GM12878 (cell line): ENCODE measurements at regions not wholly inside any gene's neighbourhood (a gene's known extent, or its start where the extent isn't known, plus 50 kb on each side); places are given as distances from the start of the nearest gene placed in this dataset.

ENCODE experiments used
- ATAC-seq: fragments of 200-7000 bp; cut with Tn5 transposase; 3 replicates; pipeline ENCODE4 v1.9.1; 2020; ENCODE audit warnings: mild to moderate bottlenecking, moderate library complexity
- BruUV-seq: library from RNA; stranded (reverse); fragments of 400-500 nt; replicated peaks from 2 replicates; lab custom pipeline; 2021; lab: Mats Ljungman, UMichigan
- CTCF ChIA-PET: fragments of 300-600 bp; sonication (Branson Sonifier 250); formaldehyde crosslinking; extraction: SDS; loops from one replicate; lab custom pipeline; 2021; ENCODE audit warnings: inconsistent platforms; lab: Yijun Ruan, JAX
- POLR2A ChIA-PET: fragments of 350-600 bp; formaldehyde crosslinking; extraction: SDS; loops from one replicate; lab custom pipeline; 2021; ENCODE audit warnings: inconsistent platforms; lab: Charles Lee
- RAD21 ChIA-PET: fragments of 300-600 bp; sonication (Branson Sonifier 250); formaldehyde crosslinking; loops from one replicate; lab custom pipeline; 2023; ENCODE audit warnings: antibody characterized with exemption; ENCODE audit not compliant: unreplicated experiment; lab: Charles Lee
- SMC1A ChIA-PET: fragments of 300-600 bp; sonication (Branson Sonifier 250); formaldehyde crosslinking; loops from one replicate; lab custom pipeline; 2023; ENCODE audit not compliant: unreplicated experiment, uncharacterized antibody; lab: Charles Lee
- DNase-seq: peaks from one replicate; pipeline ENCODE4 v3.0.0-alpha.2; 2011; ENCODE audit warnings: low read depth, low spot score
- FAIRE-seq: peaks from 3 replicates; lab custom pipeline; 2011; peaks lifted over from hg19 to GRCh38; lab: Jason Lieb, UNC
- H2AFZ ChIP-seq: 2 replicates; pipeline ENCODE4 v1.6.0; 2011; ENCODE audit warnings: low read depth, low read length, control low read depth; ENCODE audit not compliant: control insufficient read depth
- H3K27ac ChIP-seq: 2 replicates; pipeline ENCODE4 v1.5.1; 2011; ENCODE audit warnings: control low read depth; ENCODE audit not compliant: control insufficient read depth, insufficient read depth
- H3K27me3 ChIP-seq, 2 experiments: replicated peaks in 1 of 2; 2 replicates each; pipeline versions ENCODE4 v1.6.0 to v1.6.1; 2011; ENCODE audit warnings: low read length in 1 of 2; ENCODE audit not compliant: control insufficient read depth in 2 of 2, insufficient read depth in 2 of 2
- H3K36me3 ChIP-seq, 2 experiments: 2 replicates each; pipeline ENCODE4 v1.5.1; 2011; ENCODE audit warnings: low read length in 1 of 2; ENCODE audit not compliant: control insufficient read depth in 2 of 2, insufficient read depth in 2 of 2
- H3K4me1 ChIP-seq: 2 replicates; pipeline ENCODE4 v1.6.1; 2011; ENCODE audit warnings: mild to moderate bottlenecking, low read length, moderate library complexity, mixed read lengths; ENCODE audit not compliant: control insufficient read depth, insufficient read depth
- H3K4me2 ChIP-seq: 2 replicates; pipeline ENCODE4 v1.6.0; 2011; ENCODE audit warnings: control low read depth; ENCODE audit not compliant: control insufficient read depth, insufficient read depth
- H3K4me3 ChIP-seq: fragments of 200-600 bp; sonication (generic); 2 replicates; pipeline ENCODE4 v1.5.1; 2016
- H3K79me2 ChIP-seq: 2 replicates; pipeline ENCODE4 v1.6.0; 2011; ENCODE audit warnings: low read length; ENCODE audit not compliant: control insufficient read depth, insufficient read depth
- H3K9ac ChIP-seq: 2 replicates; pipeline ENCODE4 v1.8.0; 2011; ENCODE audit warnings: low read length, control low read depth, mixed read lengths; ENCODE audit not compliant: control insufficient read depth, insufficient read depth
- H3K9me3 ChIP-seq: replicated peaks from 3 replicates; pipeline ENCODE4 v1.5.1; 2011; ENCODE audit warnings: mild to moderate bottlenecking, low read length; ENCODE audit not compliant: control insufficient read depth, insufficient read depth
- H4K20me1 ChIP-seq: 2 replicates; pipeline ENCODE4 v1.6.0; 2011; ENCODE audit not compliant: control insufficient read depth, insufficient read depth
- CBX3 ChIP-seq: fragments of 200-600 bp; sonication (generic); IDR thresholded peaks from 2 replicates; pipeline ENCODE4 v1.6.1; 2016; ENCODE audit warnings: low read depth, borderline replicate concordance
- CBX5 ChIP-seq: sonication (generic); IDR thresholded peaks from 2 replicates; pipeline ENCODE4 v1.6.1; 2016; ENCODE audit warnings: low read depth, moderate library complexity, mild to moderate bottlenecking, inconsistent platforms
- IRF4 ChIP-seq: IDR thresholded peaks from 2 replicates; pipeline ENCODE4 v1.6.1; 2011; ENCODE audit warnings: low read depth, low read length
- MXI1 ChIP-seq: fragments of 150-350 bp; IDR thresholded peaks from 2 replicates; pipeline ENCODE4 v1.6.1; 2011; ENCODE audit warnings: low read depth, mild to moderate bottlenecking, inconsistent platforms, low read length, improper control_type of control experiment
- MYB ChIP-seq: fragments of 150-350 bp; IDR thresholded peaks from 2 replicates; pipeline ENCODE4 v1.6.1; 2014; ENCODE audit warnings: mild to moderate bottlenecking, low read depth, low read length, borderline replicate concordance
- NR2F1 ChIP-seq: fragments of 450-650 bp; conservative IDR thresholded peaks from 2 replicates; pipeline ENCODE4 v1.6.1; 2017; ENCODE audit warnings: mild to moderate bottlenecking
- PBX3 ChIP-seq: IDR thresholded peaks from 2 replicates; pipeline ENCODE4 v1.6.1; 2011; ENCODE audit warnings: mild to moderate bottlenecking, low read depth, low read length, moderate library complexity; ENCODE audit not compliant: insufficient replicate concordance
- SREBF2 ChIP-seq: IDR thresholded peaks from 2 replicates; pipeline ENCODE4 v1.6.1; 2012; ENCODE audit warnings: mild to moderate bottlenecking, low read length
- YBX1 ChIP-seq: fragments of 450-650 bp; IDR thresholded peaks from 2 replicates; pipeline ENCODE4 v1.6.1; 2016; ENCODE audit warnings: antibody characterized with exemption
- ZBED1 ChIP-seq: IDR thresholded peaks from 2 replicates; pipeline ENCODE4 v1.6.1; 2016; ENCODE audit warnings: borderline replicate concordance
- WGBS: methylation state at CpG from one replicate; pipeline ENCODE4 v1.1.6; 2016; ENCODE audit warnings: low lambda C conversion rate; ENCODE audit not compliant: insufficient replicate concordance, insufficient coverage; ENCODE audit errors: missing lambda C conversion rate; 5-methylcytosine and 5-hydroxymethylcytosine counted together
- in situ Hi-C: fragments of 300-500 bp; cut with MboI; formaldehyde crosslinking; loops from 9 replicates; pipeline ENCODE4 v1.14.3; 2018; ENCODE audit warnings: mixed read lengths
- intact Hi-C: fragments of 100-400 bp; cut with micrococcal nuclease; formaldehyde crosslinking; loops from one replicate; pipeline ENCODE4 v1.14.2; 2022; ENCODE audit not compliant: unreplicated experiment

- ChIA-PET CTCF (no interaction called here), RAD21 (no interaction called here), SMC1A (no interaction called here), POLR2A (no interaction called here)
- intact Hi-C loops: no loop called here
- no peaks in the 10 kb centered on the region for H3K27me3 ChIP-seq
- peaks cover 5% of the 10 kb centered on the region for H3K4me1 ChIP-seq
- H3K9me3 ChIP-seq: no peaks in the 10 kb centered on the region; the same call in 2 of the 3 replicates
- no peaks in the 10 kb centered on the region for H3K79me2 ChIP-seq
- BruUV-seq: no TSS peak
- in situ Hi-C loops: no loop called here
- FAIRE-seq (no peak), ATAC-seq (no peak), DNase-seq (no peak)
- no peak overlapping the region for H3K4me3 ChIP-seq
- TF ChIP-seq MYB (no peak), IRF4 (no peak), NR2F1 (no peak), MXI1 (no peak), ZBED1 (no peak), CBX5 (no peak), CBX3 (no peak), SREBF2 (no peak), PBX3 (no peak), YBX1 (no peak)
- H4K20me1 ChIP-seq: no peaks in the 10 kb centered on the region
- no peak overlapping the region for H2AFZ ChIP-seq
- 53% methylated on average over 3 of the region's 3 CpGs for WGBS
- H3K36me3 ChIP-seq: no peaks in the 10 kb centered on the region
- H3K9ac ChIP-seq: no peak overlapping the region
- no peak overlapping the region for H3K27ac ChIP-seq
- H3K4me2 ChIP-seq: no peak overlapping the region
Observed at GRCh38 chr11:59011655-59012397, 72.5 kb downstream of the GLYATL1 start.
